K562 (cell line): ENCODE measurements at regions not wholly inside any gene's neighbourhood (a gene's known extent, or its start where the extent isn't known, plus 50 kb on each side); places are given as distances from the start of the nearest gene placed in this dataset.

Source experiments
- EP300 ChIP-seq: IDR thresholded peaks from 2 replicates; pipeline ENCODE4 v1.6.1; 2012; ENCODE audit warnings: low read length, improper control_type of control experiment
- U2AF1 ChIP-seq: fragments of 200-400 bp; formaldehyde crosslinking; optimal IDR thresholded peaks from 2 replicates; pipeline ENCODE3; 2017; ENCODE audit warnings: mild to moderate bottlenecking, low read depth, low read length, moderate library complexity
- ZBTB11 ChIP-seq, 3 experiments: fragments of 200-800 bp in 1 of 3; fragments of 250-450 bp in 1 of 3; fragments of 450-650 bp in 1 of 3; sonication (Bioruptor Pico) in 1 of 3; sonication (Bioruptor generic) in 1 of 3; formaldehyde crosslinking in 1 of 3; IDR thresholded peaks; 2 replicates each; pipeline versions ENCODE4 v1.6.1 to v1.8.0; 2016 to 2022; ENCODE audit warnings: mild to moderate bottlenecking in 2 of 3, missing genetic modification characterization in 2 of 3, missing compliant biosample characterization in 1 of 3, moderate library complexity in 1 of 3
- TF ChIP-seq, protein P1 (sequence below): fragments of 450-650 bp; formaldehyde crosslinking; IDR thresholded peaks from 2 replicates; pipeline ENCODE4 v1.4.0; 2022; ENCODE audit warnings: missing genetic modification characterization

GRCh38 chr14:28340816-28341215 is 425.8 kb upstream of the FOXG1 start:
- TF ChIP-seq EP300 (no peak), ZBTB11 (CRISPR knock-in tag; IDR thresholded peaks at IDR 0.05) (no peak), U2AF1 (no peak)
- TF ChIP-seq, protein P1, sequence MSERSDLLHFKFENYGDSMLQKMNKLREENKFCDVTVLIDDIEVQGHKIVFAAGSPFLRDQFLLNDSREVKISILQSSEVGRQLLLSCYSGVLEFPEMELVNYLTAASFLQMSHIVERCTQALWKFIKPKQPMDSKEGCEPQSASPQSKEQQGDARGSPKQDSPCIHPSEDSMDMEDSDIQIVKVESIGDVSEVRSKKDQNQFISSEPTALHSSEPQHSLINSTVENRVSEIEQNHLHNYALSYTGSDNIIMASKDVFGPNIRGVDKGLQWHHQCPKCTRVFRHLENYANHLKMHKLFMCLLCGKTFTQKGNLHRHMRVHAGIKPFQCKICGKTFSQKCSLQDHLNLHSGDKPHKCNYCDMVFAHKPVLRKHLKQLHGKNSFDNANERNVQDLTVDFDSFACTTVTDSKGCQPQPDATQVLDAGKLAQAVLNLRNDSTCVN (CRISPR knock-in tag) = no peak
